OCI-M1 (cell line): ENCODE measurements at regions not wholly inside any gene's neighbourhood (a gene's known extent, or its start where the extent isn't known, plus 50 kb on each side); places are given as distances from the start of the nearest gene placed in this dataset.
"Not testable (repeated sequence)": the region's sequence is repeated elsewhere in the genome, so short reads cannot be mapped to it uniquely, and the experiment has no call there.

ENCODE experiments used
- DNase-seq: peaks from one replicate; lab custom pipeline; 2025; lab: John Stamatoyannopoulos, UW

DNA sequence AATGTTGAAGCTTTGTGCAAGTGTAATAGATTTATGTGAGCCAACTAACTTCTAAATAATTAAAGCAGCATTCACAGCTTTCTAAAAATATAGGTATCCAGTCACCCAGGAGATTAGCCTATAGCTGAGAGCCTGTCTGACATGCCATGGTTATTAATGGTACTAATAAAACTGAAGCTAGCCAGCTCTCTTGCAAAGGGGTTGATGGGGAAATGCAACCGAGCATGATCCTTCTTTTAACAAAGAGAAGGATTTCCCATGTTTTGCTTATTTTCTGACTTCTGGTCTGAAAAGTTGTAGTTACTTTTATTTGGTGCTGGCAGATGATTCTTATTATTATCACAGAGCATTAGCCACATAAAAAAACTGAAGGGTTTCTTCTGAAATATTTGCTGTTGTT, 488.7 kb upstream of the CYLC2 start:
- no peak for DNase-seq

DNA sequence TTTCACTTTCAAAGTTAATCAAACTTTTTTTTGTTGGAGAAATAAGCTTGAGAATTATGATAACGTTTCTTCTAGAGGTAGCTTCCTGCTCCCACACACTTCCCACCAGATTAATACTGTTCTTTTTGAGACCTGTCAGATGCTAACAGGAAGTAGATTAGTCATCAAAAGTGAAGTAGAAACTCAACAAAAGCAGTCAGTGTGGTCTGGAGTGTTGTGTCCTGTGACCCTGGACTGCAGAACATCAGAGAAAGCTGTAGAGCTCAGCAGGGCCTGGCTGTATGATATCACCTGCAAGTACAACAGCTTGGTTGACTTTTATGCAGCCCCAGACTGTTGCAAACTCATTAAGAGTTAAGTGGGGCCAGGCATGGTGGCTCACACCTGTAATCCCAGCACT, 495.7 kb upstream of the CYLC2 start:
- peak; percentile 25 for DNase-seq

DNA sequence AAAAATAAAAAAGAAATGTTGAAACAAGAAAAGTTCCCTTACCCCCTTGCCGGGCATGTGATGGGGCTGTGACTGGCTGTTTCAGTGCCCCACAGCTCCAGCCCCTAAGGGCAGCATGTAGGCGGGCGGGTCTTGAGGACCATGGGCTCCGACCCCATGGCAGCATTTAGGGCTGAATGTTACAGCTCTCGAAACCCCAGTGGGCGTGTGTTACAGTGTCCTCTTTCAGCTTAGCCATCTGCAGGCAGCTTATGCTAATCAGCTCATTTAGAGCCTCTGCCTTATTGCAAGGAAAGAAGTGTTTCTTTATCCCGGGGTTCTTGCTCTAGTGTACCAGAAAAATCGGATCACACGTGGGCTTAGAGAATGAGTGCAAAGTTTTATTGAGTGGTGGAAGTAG, 497.4 kb upstream of the CYLC2 start:
- no peak for DNase-seq

DNA sequence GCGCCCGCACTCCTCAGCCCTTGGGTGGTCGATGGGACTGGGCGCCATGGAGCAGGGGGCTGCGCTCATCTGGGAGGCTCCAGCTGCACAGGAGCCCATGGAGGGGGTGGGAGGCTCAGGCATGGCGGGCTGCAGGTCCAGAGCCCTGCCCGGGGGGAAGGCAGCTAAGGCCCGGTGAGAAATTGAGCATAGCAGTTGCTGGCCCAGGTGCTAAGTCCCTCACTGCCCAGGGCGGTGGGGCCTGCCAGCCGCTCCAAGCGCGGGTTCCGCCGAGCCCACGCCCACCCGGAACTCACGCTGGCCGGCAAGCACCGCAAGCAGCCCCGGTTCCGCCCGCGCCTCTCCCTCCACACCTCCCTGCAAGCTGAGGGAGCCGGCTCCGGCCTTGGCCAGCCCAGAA, 508.2 kb upstream of the CYLC2 start:
- not testable (repeated sequence) for DNase-seq

DNA sequence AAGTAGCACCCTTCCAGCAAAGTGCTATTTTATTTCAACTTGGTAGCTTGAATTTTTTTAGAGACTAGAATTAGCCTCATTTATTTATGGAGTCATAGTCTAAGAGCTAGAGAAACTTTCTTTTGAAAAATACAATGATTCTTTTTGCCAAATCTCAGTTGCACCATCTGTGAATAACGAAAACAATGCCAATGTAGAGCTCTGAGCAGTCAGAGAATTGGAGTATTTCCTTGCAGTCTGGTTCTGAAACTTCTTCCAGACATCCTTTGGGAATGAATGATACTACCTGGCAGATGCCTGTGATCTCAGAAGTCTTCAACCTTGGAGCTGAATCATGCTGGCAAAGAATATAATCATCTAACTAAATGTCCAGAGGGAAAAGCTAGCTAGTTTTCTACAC, 511.5 kb upstream of the CYLC2 start:
- no peak for DNase-seq

DNA sequence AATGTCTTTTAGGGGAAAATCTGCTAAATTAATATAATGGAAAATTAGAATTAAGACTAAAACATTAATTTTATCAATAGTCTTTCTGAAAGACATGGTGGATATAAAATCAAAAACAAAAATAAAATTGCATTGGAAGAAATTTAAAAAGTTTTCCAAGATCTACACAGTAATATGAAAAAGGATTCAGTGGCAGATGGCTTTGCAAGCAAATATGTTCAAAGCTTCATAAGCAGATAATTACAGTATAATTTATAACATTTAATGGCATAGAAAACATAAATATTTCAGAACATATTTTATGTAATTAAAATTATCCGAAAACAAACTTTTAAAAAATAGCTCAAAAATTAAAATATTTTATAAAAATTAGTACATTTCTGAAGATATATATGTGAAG, 512.4 kb upstream of the CYLC2 start:
- no peak for DNase-seq

DNA sequence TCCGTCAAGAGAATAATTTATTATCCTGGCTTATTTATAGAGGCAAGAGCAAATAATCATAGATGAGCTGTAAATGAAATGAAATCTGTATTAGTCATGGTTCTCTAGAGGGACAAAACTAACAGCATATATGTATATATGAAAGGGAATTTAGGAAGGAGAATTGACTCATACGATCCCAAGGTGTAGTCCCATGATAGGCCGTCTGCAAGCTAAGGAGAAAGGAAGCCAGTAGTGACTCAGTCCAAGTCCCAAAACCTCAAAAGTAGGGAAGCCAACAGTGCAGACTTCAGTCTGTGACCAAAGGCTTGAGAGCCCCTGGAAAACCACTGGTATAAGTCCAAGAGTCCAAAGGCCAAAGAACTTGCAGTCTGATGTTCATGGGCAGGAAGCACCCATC, 515.9 kb upstream of the CYLC2 start:
- DNase-seq, result no peak

DNA sequence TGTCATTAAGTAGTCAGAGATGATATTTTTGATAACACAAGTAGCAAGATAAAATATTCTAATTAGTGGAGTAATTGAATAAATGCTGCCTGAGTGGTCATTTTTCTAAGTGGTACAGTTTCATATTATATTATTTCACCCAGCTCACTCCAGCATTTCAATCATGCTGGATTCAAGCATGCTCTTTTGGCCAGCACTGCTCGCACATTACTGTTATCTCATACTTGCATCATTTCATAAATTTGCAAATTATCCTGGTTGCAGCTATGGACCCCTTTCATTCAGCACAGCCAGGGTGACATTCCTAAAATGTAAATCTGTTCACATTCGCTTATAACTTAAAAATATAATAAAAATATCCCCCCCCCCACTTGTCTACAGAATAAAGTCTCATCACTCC, 520.8 kb upstream of the CYLC2 start:
- no peak for DNase-seq

DNA sequence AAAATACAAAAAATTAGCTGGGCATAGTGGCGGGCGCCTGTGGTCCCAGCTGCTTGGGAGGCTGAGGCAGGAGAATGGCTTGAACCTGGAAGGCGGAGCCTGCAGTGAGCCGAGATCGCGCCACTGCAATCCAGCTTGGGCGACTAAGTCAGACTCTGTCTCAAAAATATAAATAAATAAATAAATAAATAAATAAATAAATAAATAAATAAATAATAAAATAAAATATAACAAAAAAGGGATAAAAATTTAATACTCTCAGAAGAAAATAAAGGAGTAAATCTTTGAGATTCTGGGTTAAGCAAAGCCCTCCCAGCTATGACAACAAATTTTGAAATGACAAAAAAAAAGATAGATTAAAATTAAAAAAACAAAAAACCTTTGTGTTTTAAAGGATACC, 525.7 kb upstream of the CYLC2 start:
- not testable (repeated sequence) for DNase-seq

DNA sequence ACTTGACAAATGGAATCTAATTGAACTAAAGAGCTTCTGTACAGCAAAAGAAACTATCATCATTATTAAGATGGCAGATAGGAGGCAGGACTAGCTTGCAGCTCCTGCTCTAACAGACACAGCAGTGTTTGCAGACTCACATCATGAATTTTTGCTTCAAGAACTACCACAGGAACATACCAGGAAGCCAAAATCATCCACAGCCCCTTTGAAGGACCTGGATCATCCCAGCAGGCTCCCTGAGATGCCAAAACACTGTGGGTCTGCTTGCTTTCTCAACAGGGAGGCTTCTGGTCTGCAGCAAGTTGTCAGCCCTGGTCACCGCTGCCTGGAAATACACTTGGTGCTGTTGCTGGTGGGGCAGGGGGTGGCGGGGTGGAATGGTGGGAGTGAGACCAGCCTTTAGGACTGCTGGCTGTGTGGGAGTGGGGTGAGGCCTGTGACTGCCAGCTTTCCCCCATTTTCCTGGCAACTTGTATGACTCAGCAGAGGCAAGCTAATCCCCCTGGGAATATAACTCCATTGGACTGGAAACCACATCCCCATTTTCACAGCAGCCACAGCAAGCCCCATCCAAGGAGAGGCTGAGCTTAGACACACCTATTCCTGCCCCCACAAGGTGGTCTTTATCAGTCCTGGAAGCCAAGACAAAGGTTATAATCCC, 533.8 kb upstream of the CYLC2 start:
- DNase-seq, result no peak

DNA sequence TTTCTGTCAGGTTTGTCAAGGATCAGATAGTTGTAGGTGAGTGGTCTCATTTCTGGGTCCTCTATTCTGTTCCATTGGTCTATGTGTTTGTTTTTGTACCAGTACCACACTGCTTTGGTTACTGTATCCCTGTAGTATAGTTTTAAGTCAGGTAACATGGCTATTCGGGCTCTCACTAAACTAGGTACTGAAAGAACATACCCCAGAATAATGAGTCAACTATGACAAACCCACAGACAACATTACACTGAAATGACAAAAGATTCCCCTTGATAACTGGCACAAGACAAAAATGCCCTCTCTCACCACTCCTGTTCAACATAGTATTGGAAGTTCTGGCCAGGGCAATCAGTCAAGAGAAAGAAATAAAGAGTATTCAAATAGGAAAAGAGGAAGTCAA, 535.3 kb upstream of the CYLC2 start:
- no peak for DNase-seq

DNA sequence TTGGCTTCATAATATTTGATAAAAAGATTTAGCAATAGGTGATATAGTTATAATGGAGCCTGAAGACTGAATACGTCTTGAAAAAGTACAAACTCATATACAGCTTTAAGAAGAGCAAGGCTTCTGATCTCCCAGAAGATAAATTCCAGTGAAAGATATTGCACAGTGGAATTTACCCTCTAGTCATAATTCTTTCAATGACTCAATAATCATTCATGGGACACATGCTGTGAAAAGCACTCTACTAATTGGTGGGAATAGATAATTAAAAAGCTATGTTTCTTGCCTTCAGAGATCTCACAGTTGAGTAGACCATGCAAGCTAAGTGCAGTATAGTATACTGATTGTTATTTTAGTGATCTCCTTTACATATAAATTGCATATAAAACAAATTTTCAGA, 538.6 kb upstream of the CYLC2 start:
- no peak for DNase-seq

DNA sequence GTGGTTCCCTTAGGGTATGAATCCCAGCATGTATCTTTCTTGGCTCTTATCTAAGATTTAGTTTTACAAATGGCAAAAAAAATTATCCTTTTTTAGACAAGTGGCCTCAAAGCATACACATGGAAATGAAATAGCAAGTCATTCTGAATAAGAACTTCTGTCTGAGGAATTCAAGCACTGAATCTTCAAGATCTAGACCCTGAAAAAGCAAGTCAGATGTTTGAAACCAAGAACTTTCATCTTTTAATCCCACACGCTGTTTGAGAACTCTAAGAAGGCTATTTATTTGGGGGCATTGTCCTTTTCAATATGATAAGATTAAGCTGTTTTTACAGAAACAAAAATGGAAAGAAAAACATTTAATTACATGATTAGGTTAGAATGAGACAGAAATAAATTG, 549.2 kb upstream of the CYLC2 start:
- DNase-seq, result no peak

DNA sequence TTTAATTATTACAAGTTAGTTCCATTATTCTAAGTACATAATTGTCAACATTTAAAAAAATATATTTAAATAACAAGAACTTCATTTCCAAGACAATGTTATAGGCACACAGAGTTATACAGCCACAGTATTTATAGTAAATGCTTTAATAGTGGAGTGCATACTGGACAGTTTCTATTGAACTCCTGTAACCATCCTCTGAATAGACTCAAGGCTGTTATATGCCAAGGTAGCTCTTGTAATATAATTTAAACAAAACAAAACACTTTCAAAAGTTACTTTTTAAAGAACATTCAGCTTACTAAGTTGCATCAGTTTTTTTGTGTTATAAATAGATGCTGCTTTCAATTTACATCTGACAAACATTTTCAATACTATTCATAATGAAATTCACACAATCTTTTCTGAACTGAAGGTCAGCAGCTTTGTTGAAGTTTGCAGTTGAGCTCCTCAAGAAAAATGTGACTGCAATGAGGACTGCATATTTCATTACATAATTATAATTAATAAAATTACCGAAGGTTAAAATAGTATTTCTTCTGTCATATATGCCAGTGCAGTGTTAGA, 549.9 kb upstream of the CYLC2 start:
- DNase-seq, result no peak

DNA sequence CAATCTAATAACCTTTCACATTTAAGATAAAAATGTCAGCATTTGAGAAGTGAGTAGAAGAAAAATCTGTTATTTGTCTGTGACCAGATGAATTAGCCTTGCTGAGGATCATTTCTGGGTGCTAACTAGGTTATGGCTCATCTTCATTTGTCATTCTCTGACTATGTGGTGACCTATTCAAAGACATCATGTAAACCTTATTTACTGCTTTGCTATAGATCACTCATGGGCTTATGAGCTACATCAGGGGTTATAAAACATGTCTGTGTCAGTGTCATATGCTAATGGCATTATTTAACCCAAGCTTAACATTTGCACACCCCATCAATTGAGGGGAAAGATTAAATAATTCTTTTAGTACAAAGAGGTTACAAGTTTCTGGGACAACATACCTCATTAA, 555.5 kb upstream of the CYLC2 start:
- DNase-seq, result no peak

DNA sequence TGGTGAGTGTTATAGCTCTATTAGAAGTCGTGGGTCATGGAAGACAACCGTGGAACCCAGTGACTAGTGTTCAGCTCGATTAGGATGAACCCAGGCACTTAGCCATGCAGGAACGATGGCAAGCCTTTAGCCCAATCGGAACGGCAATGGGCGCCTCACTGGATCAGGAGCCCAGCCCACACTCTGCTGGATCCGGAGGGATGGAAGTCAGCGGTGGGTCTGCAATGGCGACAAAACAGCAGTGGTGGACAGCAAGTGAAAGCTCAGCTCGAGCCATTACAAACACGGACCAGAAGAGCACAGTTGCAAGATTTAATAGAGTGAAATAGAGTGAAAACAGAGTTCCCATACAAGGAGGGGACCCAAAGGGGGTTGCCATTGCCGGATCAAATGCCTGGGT, 558.5 kb upstream of the CYLC2 start:
- DNase-seq, result not testable (repeated sequence)

DNA sequence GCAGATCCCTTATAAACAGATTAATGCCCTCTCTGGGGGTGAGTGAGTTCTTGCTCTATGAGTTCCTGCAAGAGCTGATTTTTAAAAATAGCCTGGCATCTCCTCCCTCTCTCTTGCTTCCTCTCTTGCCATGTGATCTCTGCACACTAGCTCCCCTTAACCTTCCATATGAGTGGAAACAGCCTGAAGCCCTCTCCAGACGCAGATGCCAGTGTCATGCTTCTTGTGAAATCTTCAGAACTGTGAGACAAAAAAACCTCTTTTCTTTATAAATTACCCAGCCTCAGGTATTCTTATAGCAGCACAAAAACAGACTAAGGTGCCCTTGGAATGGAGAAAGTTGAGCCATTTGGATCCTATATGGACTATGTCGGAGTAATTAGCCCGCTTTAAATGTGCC, 559.7 kb upstream of the CYLC2 start:
- DNase-seq, result no peak

DNA sequence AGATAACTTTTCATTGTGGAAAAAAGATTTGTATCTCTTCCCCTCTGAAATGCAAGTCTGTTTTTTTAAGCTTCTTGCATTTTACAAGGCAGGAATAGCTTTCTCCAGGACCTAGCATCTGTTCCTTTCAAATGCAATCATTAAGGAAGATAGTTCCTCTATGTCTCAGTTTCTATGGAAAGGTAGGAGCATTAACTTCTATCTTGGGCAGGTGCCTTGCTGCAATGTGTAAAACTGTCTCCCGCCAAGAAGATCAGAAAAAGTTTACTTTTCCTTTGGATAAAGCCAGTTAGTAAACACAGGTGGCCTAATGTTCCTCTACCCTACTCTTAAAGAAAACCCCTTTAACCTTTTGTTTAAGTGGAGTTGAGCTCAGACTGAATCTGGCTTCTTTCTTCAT, 560.6 kb upstream of the CYLC2 start:
- DNase-seq, result no peak

DNA sequence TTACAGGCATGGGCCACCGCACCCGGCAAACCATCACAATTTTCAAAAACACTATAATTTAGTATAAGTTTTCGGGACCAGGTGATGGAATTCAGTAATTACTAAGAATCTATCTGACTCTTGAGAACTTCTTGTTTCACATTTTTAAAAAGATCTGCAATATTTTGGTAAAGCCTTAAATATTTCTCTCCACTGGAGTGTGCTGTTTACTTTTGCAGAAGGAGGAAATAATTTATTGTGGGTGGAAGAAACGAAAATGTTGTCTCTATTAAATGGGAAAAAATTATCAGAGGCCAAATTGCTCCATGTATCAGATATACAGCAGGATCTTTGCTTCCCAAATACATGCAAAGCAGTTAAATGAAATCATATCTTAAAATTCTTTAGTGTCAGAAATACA, 566.8 kb upstream of the CYLC2 start:
- DNase-seq, result no peak

DNA sequence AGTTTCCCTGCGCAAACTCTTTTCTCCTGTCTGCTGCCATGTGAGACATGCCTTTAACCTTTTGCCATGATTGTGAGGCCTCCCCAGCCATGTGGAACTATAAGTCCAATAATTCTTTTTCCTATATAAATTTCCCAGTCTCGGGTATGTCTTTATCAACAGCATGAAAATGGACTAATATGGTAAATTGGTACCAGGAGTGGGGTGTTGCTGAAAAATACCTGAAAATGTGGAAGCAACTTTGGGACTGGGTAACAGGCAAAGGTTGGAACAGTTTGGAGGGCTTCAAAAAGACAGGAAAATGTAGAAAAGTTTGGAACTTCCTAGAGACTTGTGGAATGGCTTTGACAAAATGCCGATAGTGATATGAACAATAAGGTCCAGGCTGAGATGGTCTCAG, 578.9 kb upstream of the CYLC2 start:
- DNase-seq, result not testable (repeated sequence)

DNA sequence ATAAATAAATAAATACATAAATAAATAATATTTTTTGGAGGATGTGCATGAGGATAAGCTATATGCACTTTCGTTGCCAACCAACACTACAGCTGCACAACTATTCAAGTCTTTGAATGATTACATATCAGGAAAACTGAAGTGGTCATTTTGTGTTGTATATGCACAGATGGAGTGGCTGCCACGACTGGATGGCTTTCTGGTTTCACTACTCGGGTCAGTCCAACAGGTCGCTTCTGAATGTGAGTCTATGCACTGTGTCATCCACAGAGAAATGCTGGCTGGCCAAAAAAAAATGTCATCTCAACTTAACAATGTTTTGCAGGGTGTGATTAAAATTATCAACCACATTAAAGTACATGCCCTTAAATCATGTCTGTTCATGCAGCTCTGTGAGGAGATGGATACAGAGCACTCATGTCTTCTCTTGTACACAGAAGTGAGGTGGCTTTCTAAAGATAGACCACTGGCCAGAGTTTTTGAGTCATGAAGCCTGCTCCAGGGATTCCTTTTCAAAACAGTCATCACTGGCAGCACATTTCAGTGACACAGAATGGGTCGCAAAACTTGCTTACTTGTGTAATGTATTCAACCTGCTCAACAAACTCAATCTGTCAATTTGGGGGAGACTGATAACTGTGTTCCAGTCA, 589.8 kb upstream of the CYLC2 start:
- no peak for DNase-seq

DNA sequence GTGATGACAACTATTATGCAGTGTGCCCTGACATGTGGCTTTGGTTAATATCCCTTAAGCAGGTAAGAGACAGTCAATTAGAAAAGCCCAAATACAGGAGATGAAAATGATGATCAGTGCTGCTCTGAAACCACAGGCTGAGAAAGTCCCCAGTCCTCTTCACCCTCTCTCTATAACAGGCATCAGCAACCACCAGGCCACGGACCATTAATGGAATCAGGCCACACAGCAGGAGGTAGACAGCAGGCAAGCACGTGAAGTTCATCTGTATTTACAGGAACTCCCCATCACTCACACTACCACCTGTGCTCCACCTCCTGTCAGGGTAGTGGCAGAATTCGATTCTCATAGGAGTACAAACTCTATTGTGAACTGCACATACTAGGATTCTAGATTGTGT, 591.6 kb upstream of the CYLC2 start:
- no peak for DNase-seq

DNA sequence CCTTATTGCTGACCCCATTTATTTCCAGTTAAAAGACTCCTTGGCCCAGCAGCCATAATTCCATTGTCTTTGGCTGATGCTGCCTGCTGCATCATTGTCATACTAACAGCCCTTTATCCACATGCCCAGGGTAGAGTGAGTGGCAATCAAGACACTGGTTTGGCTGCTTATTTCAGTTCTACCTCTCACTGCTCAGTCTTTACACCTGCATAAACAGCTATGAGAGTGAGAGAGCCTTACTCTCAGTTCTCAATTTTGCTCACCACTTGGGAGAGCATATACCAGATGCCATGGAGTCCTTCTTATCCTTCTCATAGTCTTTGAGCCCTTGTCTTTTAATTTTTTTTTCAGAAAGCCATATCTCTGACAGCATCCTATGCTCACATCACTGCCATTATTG, 596.9 kb upstream of the CYLC2 start:
- DNase-seq, result no peak

DNA sequence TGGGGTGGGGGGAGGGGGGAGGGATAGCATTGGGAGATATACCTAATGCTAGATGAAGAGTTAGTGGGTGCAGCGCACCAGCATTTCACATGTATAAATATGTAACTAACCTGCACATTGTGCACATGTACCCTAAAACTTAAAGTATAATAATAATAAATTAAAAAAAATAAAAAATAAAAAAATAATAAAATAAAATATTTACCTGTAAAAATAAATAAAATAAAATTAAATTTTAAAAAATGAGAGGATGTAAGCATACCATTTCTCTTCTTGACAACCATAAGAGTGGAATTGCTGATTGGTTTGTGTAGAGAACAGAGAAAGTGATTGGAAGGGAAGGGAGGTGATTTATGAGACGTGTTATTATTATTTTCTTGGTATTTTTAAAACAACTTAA, 609.5 kb upstream of the CYLC2 start:
- DNase-seq, result not testable (repeated sequence)
